Astrocyte (in vitro differentiated cells and primary cell): ENCODE measurements at regions not wholly inside any gene's neighbourhood (a gene's known extent, or its start where the extent isn't known, plus 50 kb on each side); places are given as distances from the start of the nearest gene placed in this dataset.

ENCODE experiments used
- CTCF ChIP-seq: IDR thresholded peaks from 2 replicates; pipeline ENCODE4 v1.5.1; 2011; ENCODE audit warnings: low read depth, mild to moderate bottlenecking, inconsistent platforms, low read length, moderate library complexity; ENCODE audit not compliant: insufficient read depth
- EZH2 ChIP-seq: IDR thresholded peaks from 2 replicates; pipeline ENCODE4 v1.6.1; 2012; ENCODE audit warnings: mild to moderate bottlenecking, low read length, inconsistent platforms; ENCODE audit not compliant: insufficient read depth

- TF ChIP-seq CTCF (no peak), EZH2 (no peak)
Measured at GRCh38 chr3:23055733-23056376, 147.3 kb upstream of the UBE2E2 start.
